ENCODE measurements at regions not wholly inside any gene's neighbourhood (a gene's known extent, or its start where the extent isn't known, plus 50 kb on each side); places are given as distances from the start of the nearest gene placed in this dataset.
"Not testable (repeated sequence)": the region's sequence is repeated elsewhere in the genome, so short reads cannot be mapped to it uniquely, and the experiment has no call there.

DNA sequence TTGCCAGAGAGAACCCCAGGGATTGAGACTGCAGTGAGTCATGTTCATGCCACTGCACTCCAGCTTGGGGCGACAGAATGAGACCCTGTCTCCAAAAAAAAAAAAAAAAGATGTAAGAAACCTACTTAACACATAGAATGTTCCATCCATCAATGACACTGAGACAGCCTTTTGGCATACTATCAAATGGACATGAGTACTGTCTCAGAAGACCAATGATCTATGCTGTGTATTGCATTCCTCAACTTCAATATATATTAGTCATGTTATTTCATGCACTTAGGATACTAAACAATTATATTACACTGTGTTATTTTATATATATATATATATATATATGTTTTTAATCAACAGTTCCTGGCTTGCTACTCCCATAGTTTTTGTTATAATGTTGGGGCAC is 57.1 kb upstream of the ANKH start:
- no peak for DNase-seq

DNA sequence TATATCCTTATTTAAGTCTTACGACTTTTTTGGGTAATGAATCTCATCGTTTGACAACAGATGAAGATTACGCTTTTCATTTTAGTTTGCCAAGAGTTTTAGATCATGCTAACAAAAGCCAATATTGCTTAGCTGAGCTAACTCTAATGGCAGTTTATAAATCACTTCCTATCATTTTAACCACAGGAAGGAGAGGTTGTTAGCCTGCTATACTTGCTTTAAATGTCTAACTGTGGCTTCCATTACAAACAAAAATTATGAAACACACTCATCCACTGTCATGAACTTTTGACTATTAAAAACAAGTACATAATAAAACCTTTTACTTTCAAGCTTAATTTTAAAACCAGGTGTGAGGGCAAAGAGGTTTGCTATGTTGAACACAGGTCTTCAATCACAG is 53.7 kb upstream of the ANKH start:
- no peak for DNase-seq

DNA sequence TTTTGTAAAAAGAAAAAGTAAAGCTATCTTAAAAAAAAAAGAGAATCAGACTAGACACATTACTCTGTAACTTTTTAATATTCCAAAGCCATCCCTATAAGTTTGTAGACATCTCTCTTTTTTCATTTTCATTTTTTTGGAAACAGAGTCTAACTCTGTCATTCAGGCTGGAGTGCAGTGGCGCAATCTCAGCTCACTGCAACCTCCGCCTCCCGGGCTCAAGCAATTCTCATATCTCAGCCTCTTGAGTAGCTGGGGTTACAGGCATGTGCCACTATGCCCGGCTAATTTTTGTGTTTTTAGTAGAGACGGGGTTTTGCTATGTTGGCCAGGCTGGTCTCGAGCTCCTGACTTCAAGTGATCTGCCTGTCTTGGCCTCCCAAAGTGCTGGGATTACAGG is 51.4 kb upstream of the ANKH start:
- not testable (repeated sequence) for DNase-seq

DNA sequence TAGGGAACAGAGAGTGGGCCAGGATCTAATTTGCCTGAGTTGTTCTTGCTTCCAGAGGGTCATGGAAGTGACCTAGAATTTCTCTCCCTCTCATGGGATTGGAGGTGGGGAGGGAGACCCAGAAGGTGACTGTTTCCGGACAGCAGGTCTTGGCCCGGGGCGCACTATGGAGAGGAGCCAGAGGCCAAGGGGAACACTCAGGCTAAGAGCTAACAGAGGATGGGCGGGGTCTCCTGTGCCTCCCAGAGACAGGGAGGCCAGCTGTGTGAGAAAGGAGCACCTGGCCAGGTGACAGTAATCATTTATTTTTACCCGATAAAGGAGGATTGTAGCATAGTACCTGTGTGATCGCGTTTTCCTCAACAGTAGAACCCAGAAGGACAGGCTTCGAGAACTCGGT is 50.9 kb upstream of the ANKH start:
- no peak for DNase-seq
